Smooth muscle cell (in vitro differentiated cells): ENCODE measurements at regions not wholly inside any gene's neighbourhood (a gene's known extent, or its start where the extent isn't known, plus 50 kb on each side); places are given as distances from the start of the nearest gene placed in this dataset.

Source experiments
- DNase-seq: peaks from one replicate; lab custom pipeline; 2025; ENCODE audit not compliant: unreplicated experiment; lab: John Stamatoyannopoulos, UW
- H2AFZ ChIP-seq: fragments of 200-600 bp; sonication (generic); 2 replicates; pipeline ENCODE4 v1.6.0; 2016; ENCODE audit warnings: antibody characterized with exemption, low read depth, mild to moderate bottlenecking
- H3F3A ChIP-seq: fragments of 200-600 bp; sonication (generic); 2 replicates; pipeline ENCODE4 v1.6.0; 2017; ENCODE audit warnings: antibody characterized with exemption, low read depth
- H3K27ac ChIP-seq: fragments of 200-600 bp; sonication (generic); 2 replicates; pipeline ENCODE4 v1.5.1; 2016; ENCODE audit warnings: low read depth, mild to moderate bottlenecking
- H3K27me3 ChIP-seq: fragments of 200-600 bp; sonication (generic); 2 replicates; pipeline ENCODE4 v1.6.1; 2016; ENCODE audit warnings: low read depth, mild to moderate bottlenecking
- H3K36me3 ChIP-seq: fragments of 200-600 bp; sonication (generic); 2 replicates; pipeline ENCODE4 v1.5.1; 2016; ENCODE audit warnings: low read depth
- H3K4me1 ChIP-seq: fragments of 200-600 bp; sonication (generic); 2 replicates; pipeline ENCODE4 v1.5.1; 2016; ENCODE audit warnings: low read depth
- H3K4me2 ChIP-seq: fragments of 200-600 bp; sonication (generic); 2 replicates; pipeline ENCODE4 v1.6.0; 2016; ENCODE audit warnings: mild to moderate bottlenecking
- H3K4me3 ChIP-seq: fragments of 200-600 bp; sonication (generic); 2 replicates; pipeline ENCODE4 v1.5.1; 2016; ENCODE audit warnings: mild to moderate bottlenecking
- H3K79me2 ChIP-seq: fragments of 200-600 bp; sonication (generic); 2 replicates; pipeline ENCODE4 v1.6.0; 2016; ENCODE audit warnings: low read depth, mild to moderate bottlenecking
- H3K9ac ChIP-seq: fragments of 200-600 bp; sonication (generic); 2 replicates; pipeline ENCODE4 v1.6.0; 2016; ENCODE audit warnings: low read depth
- H3K9me3 ChIP-seq: fragments of 200-600 bp; sonication (generic); replicated peaks from 2 replicates; pipeline ENCODE4 v1.5.1; 2016; ENCODE audit warnings: low read depth
- H4K20me1 ChIP-seq: fragments of 200-600 bp; sonication (generic); 2 replicates; pipeline ENCODE4 v1.6.0; 2016; ENCODE audit warnings: low read depth
- CTCF ChIP-seq: fragments of 200-600 bp; sonication (generic); IDR thresholded peaks from 2 replicates; pipeline ENCODE4 v1.5.1; 2017; ENCODE audit warnings: borderline replicate concordance, mild to moderate bottlenecking, antibody characterized with exemption; ENCODE audit not compliant: insufficient read depth, poor library complexity, severe bottlenecking
- WGBS: methylation state at CpG from one replicate; pipeline ENCODE4 v1.1.7; 2016; ENCODE audit warnings: low lambda C conversion rate; 5-methylcytosine and 5-hydroxymethylcytosine counted together

DNA sequence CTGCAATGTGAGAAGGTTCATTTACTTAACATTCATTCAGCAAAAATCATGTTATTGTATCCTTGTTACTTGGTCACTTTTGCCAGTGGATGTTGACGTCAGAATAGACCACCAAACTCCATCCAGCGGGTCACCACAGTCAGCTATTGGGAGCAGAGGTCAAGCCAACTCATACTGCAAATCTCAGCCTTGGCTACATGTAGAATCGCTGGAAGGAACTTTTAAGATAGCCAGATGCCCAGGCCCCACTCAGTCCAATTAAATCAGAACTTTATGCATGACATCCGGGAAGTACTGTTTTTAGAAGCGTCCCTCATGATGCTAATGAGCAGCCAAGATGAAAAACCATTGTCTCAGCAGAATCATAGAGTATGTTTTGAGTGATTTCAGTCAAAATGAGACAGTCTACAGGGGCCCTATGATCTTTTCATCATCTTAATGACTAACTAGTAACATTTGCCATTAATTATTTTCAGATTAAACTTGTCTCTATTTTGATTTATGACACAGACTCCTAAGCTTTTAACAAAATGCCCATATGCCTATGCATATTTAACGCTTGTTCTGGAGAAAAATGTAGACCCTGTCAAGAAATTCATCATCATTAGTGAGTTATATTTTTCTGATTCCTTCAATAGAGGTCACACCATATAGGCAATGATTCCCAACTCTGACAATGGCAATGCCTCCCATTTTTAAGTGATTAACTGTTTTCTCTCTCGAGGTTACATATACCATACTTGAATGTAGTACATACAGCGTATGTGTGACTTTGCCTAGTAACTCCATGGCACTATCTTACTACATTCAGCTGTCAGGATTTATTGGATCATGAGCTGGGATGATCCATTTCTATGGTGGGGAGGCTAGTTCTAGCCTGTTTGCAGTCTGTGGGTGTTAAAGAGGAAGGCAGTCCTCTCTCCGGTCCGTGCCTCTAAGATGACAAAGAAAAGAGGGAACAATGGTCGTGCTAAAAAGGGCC, 63.7 kb upstream of the CCBE1 start:
- whole genome bisulfite sequencing, result 94% methylated on average over 11 of the region's 11 CpGs
- Histone ChIP-seq H4K20me1 (no peaks in the 10 kb centered on the region), H3K4me2 (no peak overlapping the region), H2AFZ (no peak overlapping the region), H3K4me3 (no peak overlapping the region), H3K36me3 (no peaks in the 10 kb centered on the region), H3K9me3 (no peaks in the 10 kb centered on the region), H3K9ac (no peak overlapping the region), H3K4me1 (no peaks in the 10 kb centered on the region), H3F3A (no peaks in the 10 kb centered on the region), H3K27me3 (peaks cover 9% of the 10 kb centered on the region), H3K27ac (no peak overlapping the region), H3K79me2 (no peaks in the 10 kb centered on the region)
- DNase-seq, result no peak
- no peak for TF ChIP-seq CTCF

DNA sequence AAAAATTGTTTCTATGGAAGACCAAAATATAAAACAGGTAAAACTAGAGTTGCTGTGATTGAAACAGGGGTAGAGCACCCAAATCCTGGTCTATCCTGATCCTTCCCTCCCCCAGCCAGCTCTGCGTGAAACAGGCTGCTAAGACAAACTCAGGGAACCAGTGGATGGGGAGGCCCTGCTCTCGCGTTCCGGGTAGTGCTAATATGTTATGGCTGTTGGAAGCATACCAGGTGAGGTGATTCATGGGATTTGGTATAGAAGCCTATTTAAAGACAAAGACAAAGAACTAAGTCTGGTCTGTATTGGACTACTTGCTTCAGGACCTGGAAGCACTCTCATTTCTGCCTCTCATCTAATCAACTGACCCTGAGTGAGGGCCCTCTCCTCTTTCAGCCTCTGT, 63.0 kb upstream of the CCBE1 start:
- WGBS, result 86% methylated on average over 4 of the region's 4 CpGs
- Histone ChIP-seq H2AFZ (no peak overlapping the region), H3K27ac (no peak overlapping the region), H3K4me1 (no peaks in the 10 kb centered on the region), H3K79me2 (no peaks in the 10 kb centered on the region), H3F3A (no peaks in the 10 kb centered on the region), H4K20me1 (no peaks in the 10 kb centered on the region), H3K4me3 (no peak overlapping the region), H3K4me2 (no peak overlapping the region), H3K36me3 (no peaks in the 10 kb centered on the region), H3K9me3 (no peaks in the 10 kb centered on the region), H3K27me3 (peaks cover 9% of the 10 kb centered on the region), H3K9ac (no peak overlapping the region)
- DNase-seq, result no peak
- TF ChIP-seq CTCF, result no peak

DNA sequence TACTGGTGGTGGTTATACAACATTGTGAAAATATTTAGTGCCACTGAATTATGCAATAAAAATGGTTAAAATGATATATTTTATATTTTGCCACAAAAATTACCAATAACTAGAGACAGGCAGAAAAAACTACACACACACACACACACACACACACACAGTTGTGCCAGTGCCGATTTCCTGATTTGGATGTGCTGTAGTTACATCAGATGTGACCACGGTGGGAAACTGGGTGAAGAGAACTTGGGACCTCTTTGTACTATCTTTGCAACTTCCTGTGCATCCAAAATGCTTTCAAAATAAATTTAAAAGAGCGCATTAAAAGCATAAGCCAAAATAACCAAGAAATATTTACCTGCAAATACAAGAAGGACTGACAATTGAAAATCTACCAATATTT, 61.6 kb upstream of the CCBE1 start:
- H3K27ac ChIP-seq, result no peak overlapping the region
- no peaks in the 10 kb centered on the region for H3K9me3 ChIP-seq
- no peak overlapping the region for H3K4me3 ChIP-seq
- no peaks in the 10 kb centered on the region for H3K79me2 ChIP-seq
- no peaks in the 10 kb centered on the region for H3K4me1 ChIP-seq
- no peak overlapping the region for H3K4me2 ChIP-seq
- WGBS, result 96% methylated on average over 3 of the region's 3 CpGs
- no peaks in the 10 kb centered on the region for H3F3A ChIP-seq
- H3K27me3 ChIP-seq, result peaks cover 9% of the 10 kb centered on the region
- H2AFZ ChIP-seq, result no peak overlapping the region
- DNase-seq, result no peak
- no peaks in the 10 kb centered on the region for H3K36me3 ChIP-seq
- TF ChIP-seq CTCF, result no peak
- no peaks in the 10 kb centered on the region for H4K20me1 ChIP-seq
- H3K9ac ChIP-seq, result no peak overlapping the region

- WGBS, result 75% methylated on average over 2 of the region's 2 CpGs
Measured at GRCh38 chr18:59758106-59758505, 60.9 kb upstream of the CCBE1 start.

More at GRCh38 chr18:59758106-59758505, 60.9 kb upstream of the CCBE1 start:
- TF ChIP-seq CTCF, result no peak
- H3K79me2 ChIP-seq, result no peaks in the 10 kb centered on the region
- H3K4me1 ChIP-seq, result no peaks in the 10 kb centered on the region
- no peak overlapping the region for H2AFZ ChIP-seq
- H4K20me1 ChIP-seq, result no peaks in the 10 kb centered on the region
- H3K27ac ChIP-seq, result no peak overlapping the region
- DNase-seq, result no peak
- H3K4me3 ChIP-seq, result no peak overlapping the region
- H3K27me3 ChIP-seq, result peaks cover 9% of the 10 kb centered on the region
- no peak overlapping the region for H3K4me2 ChIP-seq
- no peaks in the 10 kb centered on the region for H3K9me3 ChIP-seq
- H3K9ac ChIP-seq, result no peak overlapping the region
- no peaks in the 10 kb centered on the region for H3K36me3 ChIP-seq
- no peaks in the 10 kb centered on the region for H3F3A ChIP-seq
